GM06990 (cell line): ENCODE measurements at regions not wholly inside any gene's neighbourhood (a gene's known extent, or its start where the extent isn't known, plus 50 kb on each side); places are given as distances from the start of the nearest gene placed in this dataset.

Experiments used
- DNase-seq: peaks from one replicate; pipeline ENCODE4 v3.0.0-alpha.2; 2011; ENCODE audit not compliant: insufficient read length; ENCODE audit errors: extremely low read depth
- H3K27me3 ChIP-seq: replicated peaks from 2 replicates; pipeline ENCODE4 v1.6.0; 2011; ENCODE audit warnings: low read length; ENCODE audit not compliant: control insufficient read depth, insufficient read depth
- H3K36me3 ChIP-seq: 2 replicates; pipeline ENCODE4 v1.5.1; 2011; ENCODE audit warnings: low read length; ENCODE audit not compliant: control insufficient read depth, insufficient read depth
- H3K4me3 ChIP-seq: replicated peaks from 2 replicates; pipeline ENCODE4 v1.5.1; 2011; ENCODE audit warnings: low read depth, mild to moderate bottlenecking, control low read depth, low read length
- CTCF ChIP-seq: IDR thresholded peaks from 2 replicates; pipeline ENCODE4 v1.5.1; 2011; ENCODE audit warnings: low read length, control low read depth, mild to moderate bottlenecking, inconsistent platforms; ENCODE audit not compliant: insufficient read depth, poor library complexity, severe bottlenecking

GRCh38 chr1:185681034-185681633 is 53.1 kb upstream of the HMCN1 start:
- no peaks in the 10 kb centered on the region for H3K36me3 ChIP-seq
- H3K27me3 ChIP-seq: no peaks in the 10 kb centered on the region; the same call in 1 of the 2 replicates
- TF ChIP-seq CTCF: peak; percentile 59
- no peak overlapping the region for H3K4me3 ChIP-seq
- DNase-seq: no peak

GRCh38 chr1:185680453-185680852 is 53.7 kb upstream of the HMCN1 start:
- Histone ChIP-seq H3K4me3 (no peak overlapping the region), H3K27me3 (no peaks in the 10 kb centered on the region; the same call in 1 of the 2 replicates), H3K36me3 (no peaks in the 10 kb centered on the region)
- TF ChIP-seq CTCF: no peak
- no peak for DNase-seq

- no peak for DNase-seq
- no peak overlapping the region for H3K4me3 ChIP-seq
- H3K36me3 ChIP-seq: no peaks in the 10 kb centered on the region
- no peaks in the 10 kb centered on the region for H3K27me3 ChIP-seq
- TF ChIP-seq CTCF: no peak
Measured at GRCh38 chr1:185679220-185679619, 55.0 kb upstream of the HMCN1 start.

GRCh38 chr1:185676969-185677368 is 57.2 kb upstream of the HMCN1 start:
- TF ChIP-seq CTCF: no peak
- Histone ChIP-seq H3K36me3 (no peaks in the 10 kb centered on the region), H3K27me3 (no peaks in the 10 kb centered on the region), H3K4me3 (no peak overlapping the region)
- DNase-seq: no peak

GRCh38 chr1:185674201-185674600 is 60.0 kb upstream of the HMCN1 start:
- Histone ChIP-seq H3K36me3 (no peaks in the 10 kb centered on the region), H3K27me3 (no peaks in the 10 kb centered on the region), H3K4me3 (no peak overlapping the region)
- TF ChIP-seq CTCF: no peak
- DNase-seq: no peak
